SW 1271 (cell line): ENCODE measurements at regions not wholly inside any gene's neighbourhood (a gene's known extent, or its start where the extent isn't known, plus 50 kb on each side); places are given as distances from the start of the nearest gene placed in this dataset.
"Not testable (repeated sequence)": the region's sequence is repeated elsewhere in the genome, so short reads cannot be mapped to it uniquely, and the experiment has no call there.

Experiments used
- DNase-seq, 2 experiments: peaks; one replicate each; lab custom pipeline; 2025; lab: John Stamatoyannopoulos, UW

DNA sequence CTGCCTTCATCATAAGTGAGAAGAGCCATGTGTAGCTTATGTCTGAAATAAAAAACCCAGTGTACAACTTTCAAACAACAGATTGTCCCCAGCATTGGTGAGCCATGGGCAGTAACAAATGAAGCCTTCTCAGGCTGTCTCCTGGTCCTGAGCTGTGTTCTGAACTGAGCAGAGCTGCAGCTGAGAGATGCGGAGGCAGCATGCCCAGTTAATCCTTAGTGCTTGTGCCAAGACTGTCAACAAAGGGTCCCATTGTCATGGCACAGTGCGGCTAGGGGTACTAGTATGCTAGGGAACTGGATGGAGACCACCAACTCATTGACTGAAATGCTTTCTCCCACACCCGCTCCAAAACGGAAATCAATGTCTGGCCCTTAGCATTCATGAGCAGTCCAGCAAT is 154.3 kb downstream of the RMST start:
- no peak for DNase-seq

DNA sequence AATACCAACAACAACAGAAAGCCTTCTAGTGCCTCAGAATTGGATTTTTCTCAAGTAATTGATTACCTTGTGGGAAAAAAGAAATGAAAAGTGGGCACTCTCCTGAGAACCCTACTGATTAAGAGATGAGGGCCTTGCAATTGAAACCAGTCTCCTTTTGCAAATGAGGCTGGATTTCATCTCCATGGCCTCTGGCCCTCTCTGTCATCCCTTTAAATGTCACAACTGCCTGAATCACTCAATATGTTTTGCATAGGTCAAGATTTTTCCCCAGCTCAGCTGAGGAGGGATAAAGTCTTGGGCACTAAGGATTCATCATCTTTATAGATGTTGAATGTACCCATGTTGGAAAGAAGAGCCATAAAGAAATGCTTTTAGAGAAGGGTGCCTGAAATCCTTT is 166.4 kb downstream of the RMST start:
- DNase-seq: no peak

DNA sequence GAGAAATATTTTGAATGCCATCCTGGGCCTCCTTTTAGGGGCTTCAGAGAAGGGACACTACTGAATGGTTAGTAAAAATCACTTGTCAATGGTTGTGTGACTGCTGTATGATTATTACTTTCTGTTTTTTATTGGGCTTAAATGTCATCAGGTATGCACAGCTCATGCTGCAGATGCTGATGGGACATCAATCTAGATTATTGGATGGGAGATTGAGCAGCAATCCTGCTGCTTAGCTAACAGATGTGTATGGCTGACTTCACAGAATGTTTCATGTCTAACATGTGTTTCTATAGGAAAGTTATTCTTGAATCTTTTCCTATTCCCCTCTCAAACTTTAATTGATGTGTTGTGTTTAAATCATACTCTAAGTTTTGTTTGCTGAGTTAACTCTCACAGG is 166.8 kb downstream of the RMST start:
- DNase-seq: no peak

DNA sequence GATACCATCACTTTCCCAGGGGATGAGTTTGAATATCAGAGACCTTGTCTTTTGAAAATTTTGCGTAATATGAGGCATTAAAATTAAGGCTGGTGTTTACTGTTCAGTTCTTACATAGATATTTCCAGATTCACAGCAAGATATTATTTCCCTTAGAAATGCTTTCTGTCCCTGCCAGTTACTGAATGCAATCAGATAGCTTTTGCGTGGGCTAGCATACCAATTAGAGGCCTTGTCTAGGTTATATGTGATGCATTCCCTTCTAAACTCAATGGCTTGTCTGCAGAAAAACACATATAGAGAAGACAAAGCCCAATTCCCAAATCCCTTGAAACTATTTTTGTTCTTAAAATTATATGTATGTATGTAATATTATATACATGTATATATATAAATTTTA is 167.8 kb downstream of the RMST start:
- no peak for DNase-seq

DNA sequence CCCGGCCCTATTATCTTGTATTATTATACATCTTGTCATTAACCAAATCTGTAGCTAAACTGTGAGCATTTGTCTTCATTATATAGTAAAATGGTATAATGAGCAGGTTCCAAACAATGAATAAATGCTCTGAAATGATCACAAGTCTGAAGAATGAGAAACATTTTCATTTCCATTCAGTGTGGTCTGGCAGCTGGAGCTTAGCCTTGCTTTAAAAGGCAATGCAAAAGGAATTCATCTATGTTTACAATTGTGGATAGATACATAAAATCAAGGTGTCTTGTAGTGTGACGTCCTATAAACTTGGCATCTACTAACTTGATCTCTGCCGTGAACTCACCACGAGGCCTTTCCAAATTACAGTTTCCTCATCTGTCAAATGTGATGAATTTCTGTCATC is 168.3 kb downstream of the RMST start:
- no peak for DNase-seq

DNA sequence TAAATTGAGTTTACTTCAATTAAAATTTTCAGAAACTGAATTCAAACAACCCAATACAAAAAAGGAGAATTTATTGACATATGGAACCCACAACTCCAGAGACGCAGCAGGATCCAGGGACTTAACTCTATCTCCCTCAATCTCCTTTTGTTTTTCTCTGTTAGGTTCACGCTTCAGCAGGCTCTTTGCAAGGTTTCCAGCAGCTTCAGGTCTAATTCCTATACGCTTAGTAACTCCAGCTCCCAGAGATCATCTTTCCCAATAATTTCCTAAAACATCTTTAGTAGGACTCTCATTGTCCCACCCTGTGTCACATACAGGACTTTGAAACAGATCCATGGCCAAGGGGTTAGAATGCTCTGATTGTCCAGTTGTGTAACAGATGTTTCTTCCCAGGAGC is 175.2 kb downstream of the RMST start:
- no peak for DNase-seq

DNA sequence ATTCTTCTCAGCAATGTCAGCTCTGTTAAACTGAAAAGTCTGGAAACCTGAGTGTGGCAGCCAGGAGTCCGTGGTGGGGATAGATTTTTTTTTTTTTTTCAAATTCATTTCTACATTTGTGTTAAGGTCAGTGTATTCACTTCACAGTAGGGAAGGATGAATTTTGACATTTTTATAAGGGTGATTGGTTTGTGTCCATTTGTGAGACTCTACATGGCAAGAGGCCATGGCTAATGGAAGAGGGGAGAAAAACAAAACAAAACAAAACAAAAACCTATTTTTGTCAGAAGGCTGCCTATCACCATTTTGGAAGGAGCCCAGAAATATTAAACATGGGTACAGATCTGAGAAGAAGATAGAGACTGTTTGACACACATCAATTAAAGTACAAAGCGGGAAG is 176.1 kb downstream of the RMST start:
- DNase-seq: no peak

DNA sequence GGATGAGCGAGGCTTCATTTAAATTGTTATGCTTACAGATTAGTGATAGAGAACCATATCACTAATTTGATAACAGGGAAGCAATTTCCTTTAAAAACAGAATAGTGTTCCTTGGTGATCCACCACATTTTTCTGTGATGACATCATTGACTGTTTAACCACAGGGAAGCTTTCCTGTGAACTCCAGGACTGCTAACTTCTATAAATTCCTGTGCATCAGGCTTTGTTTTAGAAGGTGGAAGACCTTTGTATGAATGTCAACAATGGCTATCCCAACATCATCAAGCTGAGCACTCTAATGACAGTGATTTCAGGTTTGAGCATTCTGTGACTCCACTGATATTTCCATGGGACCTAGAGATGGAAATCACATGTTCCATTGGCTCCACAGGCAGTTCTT is 177.1 kb downstream of the RMST start:
- no peak for DNase-seq

DNA sequence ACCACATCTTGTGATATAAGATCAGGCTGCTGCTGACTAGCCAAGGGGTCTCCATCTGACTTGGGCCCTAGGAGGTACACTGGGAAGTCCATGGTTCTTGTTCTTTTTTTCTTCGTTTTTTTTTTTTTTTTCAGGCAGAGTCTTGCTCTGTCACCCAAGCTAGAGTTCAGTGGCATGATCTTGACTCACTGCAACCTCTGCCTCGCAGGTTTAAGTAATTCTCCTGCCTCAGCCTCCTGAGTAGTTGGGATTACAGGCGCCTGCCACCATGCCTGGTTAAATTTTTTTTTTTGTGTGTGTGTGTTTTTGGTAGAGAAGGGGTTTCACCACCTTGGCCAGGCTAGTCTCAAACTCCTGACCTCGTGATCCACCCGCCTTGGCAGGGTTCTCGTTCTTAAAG is 178.2 kb downstream of the RMST start:
- no peak for DNase-seq

DNA sequence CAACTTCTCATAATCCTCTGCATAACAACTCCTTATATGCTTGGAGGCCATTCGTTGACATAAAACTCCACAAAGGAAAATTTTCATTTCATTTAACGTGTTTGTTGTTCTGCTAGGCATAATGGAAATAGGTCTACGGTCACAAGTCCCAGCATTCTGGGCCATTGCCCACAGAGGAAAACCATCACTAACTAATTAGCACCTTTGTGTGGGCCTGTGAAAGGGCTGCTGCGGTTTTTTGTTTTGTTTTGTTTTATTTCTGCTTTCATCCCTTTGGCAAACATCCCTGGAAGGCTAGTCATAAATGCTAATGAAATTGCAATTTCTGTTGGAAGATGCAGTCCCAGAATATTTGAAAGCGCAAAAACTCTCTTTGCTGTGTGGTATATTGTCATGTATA is 180.3 kb downstream of the RMST start:
- DNase-seq: no peak

DNA sequence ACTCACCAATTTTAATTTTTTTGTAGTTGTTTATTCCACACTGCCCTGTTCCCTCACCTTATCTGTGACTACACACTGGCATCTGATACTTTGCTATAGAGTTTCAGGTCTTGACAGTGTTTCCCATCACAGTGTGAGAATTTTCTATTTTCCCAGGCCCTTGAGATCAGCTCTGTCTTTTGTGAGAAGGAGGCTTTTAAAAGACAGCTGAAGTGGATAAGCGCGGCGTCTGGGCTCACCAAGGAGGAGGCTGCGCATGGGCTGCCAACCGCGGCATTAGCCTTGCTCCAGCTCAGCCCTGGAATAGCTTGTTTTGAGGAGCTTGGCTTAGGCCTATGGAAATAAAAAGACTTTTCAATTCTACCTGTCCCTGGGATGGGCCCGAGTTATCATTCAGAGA is 181.3 kb downstream of the RMST start:
- DNase-seq: no peak

DNA sequence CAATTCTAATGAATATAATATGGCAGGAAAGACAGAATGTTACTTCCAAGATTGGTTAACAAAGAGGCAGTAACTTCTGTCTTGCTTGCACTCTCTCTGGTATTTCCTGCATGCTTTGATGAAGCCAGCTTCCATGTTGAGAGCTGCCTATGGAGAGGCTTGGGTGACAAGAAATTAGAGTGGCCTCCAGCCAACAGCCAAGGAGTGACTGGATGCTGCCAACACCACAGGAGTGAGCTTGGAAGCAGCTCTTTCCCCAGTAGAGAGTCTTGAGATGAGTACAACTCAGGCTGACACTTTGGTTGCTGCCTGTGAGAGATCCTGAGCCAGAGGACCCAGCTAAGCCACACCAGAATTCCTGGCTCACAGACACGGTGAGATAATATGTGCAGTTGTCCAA is 183.1 kb downstream of the RMST start:
- no peak for DNase-seq

DNA sequence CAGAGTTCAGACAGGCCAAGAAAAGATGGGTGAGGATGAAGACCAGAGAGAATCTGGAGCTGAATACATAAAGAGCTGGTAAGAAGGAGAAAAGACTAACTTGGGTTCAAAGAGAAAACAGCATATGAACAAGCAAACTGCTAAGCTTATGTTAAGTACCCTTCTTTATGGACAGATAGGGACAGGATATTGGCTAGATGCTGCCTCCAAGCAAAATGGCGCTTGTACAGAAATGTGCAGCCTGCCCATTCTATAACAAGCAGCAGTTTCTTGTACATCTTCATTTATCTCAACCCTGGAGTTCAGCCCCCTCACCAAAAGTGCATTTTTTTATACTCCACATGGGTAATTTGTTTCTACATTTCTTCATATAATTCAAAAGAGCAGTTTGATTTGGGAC is 184.5 kb downstream of the RMST start:
- DNase-seq: no peak

DNA sequence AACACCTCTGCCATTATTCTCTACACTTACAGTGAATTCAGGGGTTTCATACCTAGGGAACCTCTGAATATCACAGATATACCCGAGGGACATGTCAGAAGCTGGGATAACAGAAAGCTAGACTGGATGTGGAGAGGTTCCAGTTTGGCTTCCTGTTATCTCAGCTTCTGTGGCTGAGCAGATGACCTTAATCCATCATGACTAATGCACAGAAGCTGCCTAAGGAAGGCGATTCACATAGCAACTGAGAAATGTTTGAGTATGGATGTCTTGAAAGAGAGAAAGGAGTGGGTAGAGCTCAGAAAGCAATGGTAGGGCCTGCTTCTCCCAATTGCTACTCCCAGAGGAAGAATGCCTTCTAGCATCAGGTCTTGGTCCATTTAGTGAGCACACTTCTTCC is 187.6 kb downstream of the RMST start:
- no peak for DNase-seq

DNA sequence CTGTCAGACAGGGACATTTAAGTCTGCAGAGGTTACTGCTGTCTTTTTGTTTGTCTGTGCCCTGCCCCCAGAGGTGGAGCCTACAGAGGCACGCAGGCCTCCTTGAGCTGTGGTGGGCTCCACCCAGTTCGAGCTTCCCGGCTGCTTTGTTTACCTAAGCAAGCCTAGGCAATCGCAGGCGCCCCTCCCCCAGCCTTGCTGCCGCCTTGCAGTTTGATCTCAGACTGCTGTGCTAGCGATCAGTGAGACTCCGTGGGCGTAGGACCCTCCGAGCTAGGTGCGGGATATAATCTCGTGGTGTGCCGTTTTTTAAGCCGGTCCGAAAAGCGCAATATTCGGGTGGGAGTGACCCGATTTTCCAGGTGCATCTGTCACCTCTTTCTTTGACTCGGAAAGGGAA is 193.9 kb downstream of the RMST start:
- DNase-seq: not testable (repeated sequence)

DNA sequence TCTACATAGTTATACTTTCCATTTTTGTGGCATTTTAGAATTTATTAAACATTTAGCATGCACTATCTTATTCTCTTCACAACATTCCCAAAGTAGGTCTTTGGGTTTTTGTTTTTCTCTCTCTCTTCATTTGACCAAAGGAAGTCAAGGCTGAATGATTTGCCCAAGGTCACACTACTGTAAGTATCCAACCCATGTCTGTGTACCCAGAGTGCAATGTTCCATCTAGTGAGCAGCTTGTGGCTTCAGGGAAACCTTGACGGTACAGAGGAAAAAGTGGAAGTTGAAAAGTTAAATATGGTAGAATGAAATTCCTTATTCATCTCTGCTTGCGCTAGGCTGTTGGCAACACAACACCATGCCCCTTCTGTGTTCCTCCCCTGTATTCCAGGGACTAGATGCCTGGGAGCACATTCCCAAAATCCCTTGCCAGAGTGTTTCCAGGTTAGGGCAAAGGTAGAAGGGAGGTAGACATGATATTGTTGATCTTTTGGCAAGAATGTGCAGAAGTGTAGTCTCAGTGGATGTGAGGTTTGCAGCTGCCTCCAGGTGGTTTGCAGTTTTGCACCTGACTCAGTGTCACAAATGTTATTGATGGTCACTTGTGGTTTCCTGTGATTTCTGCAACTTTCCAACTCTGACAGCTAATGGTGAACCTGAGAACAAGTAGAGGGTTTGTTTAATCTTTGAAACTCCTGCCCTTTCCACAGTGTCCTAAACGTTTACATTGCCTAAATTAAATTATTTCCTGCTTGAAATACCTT is 196.7 kb downstream of the RMST start:
- DNase-seq: no peak

DNA sequence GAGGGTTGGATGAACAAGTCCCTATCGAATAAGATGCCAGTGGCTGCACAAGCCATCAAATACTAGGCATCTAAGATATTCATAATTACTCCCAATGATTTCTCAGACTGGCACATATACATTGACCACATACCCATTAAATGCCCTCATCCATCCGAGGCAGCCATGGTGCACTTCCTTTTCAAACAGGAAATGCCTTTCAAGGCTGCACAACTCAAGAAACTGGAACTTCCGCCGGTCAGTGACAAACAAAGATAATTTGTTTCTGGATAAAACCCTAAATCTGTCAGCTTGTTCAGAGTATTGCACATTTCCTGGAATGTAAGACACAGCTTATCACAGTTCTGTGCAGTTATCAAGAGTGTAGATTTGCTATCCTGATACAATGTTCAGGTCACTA is 203.7 kb downstream of the RMST start:
- DNase-seq: no peak

DNA sequence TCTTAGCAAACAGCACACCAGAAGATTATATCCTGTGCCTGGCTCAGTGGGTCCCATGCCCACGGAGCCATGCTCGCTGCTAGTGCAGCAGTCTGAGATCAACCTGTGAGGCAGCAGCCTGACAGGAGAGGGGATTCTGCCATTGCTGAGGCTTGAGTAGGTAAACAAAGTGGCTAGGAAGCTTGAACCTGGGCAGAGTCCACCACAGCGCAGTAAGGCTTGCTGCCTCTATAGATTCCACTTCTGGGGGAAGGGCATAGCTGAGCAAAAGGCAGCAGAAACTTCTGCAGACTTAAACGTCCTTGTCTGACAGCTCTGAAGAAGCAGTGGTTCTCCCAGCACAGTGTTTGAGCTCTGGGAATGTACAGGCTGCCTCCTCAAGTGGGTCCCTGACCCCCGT is 210.3 kb downstream of the RMST start:
- no peak for DNase-seq

DNA sequence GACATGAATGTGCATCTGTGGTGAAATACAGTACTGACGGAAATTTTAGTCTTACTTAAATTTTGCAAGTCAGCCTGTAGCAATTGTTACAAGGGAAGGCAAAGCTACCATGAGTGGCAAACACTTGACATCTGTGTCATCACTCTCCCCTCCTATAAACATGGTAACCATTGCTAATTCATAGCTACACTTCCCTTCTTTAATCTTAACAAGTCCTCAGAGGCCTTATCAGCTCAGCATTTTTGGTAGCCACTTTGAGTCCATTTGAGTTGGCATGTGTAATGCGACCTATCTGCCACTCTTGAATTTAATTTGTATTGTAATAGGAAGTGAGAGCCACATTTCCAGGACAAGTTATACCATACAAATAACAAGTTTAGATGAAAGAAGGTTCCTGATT is 218.1 kb downstream of the RMST start:
- DNase-seq: no peak

DNA sequence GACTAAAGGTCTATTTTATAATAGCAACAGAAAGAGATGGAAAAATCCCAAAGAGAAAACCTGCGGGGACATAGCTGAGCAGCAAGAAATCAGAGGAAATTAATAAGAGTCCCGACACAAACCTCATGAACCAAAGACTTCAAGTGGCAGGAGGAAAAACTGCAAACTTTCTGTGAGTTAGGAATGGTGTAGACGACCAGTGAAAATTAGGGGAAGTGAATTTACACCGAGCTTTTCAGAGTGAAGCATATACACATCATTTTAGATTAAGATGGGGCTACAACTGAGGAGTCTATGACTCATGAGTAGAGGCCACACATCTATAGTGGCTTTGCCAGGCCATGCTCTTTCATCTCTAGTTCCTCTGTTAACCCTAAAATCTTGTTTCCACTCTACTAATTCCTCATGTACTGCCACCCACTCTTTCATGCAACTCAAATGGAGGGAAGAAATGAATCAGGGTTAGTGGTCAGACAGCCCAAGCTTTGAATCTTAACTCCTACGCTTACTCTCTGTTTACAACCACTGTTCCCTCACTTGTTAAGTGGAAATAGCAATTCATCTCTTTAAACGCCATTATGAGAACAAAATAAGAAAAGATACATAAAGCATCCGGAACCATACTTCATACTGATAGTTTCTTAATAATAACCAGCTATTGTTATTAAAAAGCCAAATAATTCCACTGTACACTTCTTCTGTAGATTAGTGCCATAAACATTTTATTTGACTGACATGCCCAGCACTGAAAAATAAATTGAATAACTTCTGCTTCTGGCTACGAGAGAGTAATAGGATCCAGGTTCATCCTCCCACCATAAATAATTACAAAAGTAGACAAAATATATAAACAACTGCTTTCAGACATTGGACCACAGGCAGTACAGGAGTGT is 219.3 kb downstream of the RMST start:
- no peak for DNase-seq

DNA sequence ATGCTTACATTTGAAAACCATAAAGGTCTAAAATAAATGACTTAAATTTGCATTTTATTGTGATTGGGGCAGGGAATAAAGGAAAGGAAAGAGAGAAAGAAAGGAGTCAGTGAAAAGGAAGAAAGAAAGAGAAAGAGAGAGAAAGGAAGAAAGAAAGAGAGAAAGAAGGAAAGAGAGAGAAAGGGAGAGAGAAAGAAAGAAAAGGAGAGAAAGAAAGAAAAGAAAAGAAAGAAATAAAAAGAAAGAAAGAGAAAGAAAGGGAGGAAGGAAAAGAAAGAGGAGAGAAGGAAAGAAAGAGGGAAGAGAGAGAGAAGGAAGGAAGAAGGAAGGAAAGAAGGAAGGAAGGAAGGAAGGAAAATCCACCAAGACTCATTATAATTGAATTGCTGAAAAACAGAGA is 222.8 kb downstream of the RMST start:
- no peak for DNase-seq

DNA sequence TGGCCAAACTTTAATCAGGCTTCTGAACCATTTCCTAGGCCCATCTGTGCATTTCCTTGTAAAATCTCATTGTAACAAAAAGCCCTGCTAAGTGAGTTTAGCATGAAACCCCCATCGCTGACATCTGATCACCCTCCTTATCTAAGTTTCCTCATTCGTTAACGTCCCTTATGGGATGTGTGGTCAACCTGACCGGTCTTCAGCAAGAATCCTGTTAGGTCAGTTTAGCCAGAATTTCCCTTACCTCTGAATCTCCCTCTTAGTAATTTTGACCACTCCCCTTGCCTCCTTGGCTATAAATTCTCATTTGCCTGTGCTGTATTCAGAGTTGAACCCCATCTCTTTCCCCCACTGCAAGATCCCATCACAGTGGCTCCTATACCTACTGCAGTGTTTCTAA is 239.3 kb downstream of the RMST start:
- no peak for DNase-seq

DNA sequence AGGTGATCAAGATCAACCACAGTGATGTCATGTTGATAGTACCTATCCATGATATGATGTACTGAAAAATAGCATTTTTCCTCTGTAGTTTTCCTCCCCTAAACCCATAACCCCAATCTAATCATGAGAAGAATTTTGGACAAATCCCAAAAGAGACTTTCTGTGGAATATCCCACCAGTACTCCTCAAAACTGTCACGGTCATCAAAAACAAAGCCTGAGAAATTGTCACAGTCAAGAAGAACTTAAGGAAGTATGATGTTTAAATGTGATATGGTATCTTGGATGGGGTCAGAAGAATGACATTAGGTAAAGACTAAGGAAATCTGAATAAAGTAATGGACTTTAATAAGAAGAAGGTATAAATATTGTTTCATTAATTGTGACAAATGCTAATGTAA is 248.8 kb downstream of the RMST start:
- no peak for DNase-seq

DNA sequence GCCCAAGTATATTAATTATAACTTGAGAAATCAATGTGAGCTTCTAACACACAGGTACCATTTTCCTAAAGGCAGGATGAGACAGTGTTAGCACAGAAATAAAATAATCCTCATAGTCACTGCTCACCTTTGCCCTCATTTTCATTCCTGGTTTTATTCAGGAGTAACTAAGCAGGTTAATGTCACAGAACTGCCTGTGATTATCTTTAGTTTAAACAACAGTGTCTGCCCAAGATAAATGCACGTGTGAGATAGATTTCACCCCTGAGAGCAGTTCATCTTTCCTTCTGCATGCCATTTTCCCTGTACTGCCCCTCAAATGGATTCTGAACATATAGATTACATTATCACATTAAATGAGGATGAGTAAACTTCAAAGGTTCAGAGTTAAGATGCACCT is 250.7 kb downstream of the RMST start:
- no peak for DNase-seq
